MM.1S (cell line): ENCODE measurements at regions not wholly inside any gene's neighbourhood (a gene's known extent, or its start where the extent isn't known, plus 50 kb on each side); places are given as distances from the start of the nearest gene placed in this dataset.

ENCODE experiments used
- EZH2phosphoT487 ChIP-seq: fragments of 300-600 bp; sonication (generic); IDR thresholded peaks from 2 replicates; pipeline ENCODE4 v1.6.1; 2018; ENCODE audit warnings: antibody characterized with exemption, low read length
- TF ChIP-seq, protein P1 (sequence below): fragments of 300-600 bp; sonication (generic); IDR thresholded peaks from 2 replicates; pipeline ENCODE4 v1.5.1; 2016; ENCODE audit warnings: antibody characterized with exemption, low read length, mixed read lengths

DNA sequence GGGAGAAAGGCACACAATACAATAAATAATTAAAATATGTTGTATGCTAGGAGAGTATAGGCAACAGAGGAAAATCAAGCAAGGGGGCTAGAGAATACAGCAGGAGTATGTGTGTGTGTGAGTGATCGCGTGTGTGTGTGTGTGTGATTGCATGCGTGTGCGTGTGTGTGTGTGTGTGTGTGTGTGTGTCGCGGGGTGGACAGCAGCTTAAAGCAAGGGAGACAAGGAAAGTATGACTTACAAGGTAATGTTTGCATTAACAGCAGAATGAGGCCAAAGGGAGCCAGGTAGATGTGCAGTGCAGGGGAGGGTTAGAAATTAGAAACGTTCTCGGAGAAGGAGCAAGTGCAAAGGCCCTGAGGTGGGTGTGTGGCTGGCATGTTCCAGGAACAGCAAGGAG is 57.4 kb upstream of the KCNA1 start:
- no peak for TF ChIP-seq EZH2phosphoT487
- TF ChIP-seq, protein P1, sequence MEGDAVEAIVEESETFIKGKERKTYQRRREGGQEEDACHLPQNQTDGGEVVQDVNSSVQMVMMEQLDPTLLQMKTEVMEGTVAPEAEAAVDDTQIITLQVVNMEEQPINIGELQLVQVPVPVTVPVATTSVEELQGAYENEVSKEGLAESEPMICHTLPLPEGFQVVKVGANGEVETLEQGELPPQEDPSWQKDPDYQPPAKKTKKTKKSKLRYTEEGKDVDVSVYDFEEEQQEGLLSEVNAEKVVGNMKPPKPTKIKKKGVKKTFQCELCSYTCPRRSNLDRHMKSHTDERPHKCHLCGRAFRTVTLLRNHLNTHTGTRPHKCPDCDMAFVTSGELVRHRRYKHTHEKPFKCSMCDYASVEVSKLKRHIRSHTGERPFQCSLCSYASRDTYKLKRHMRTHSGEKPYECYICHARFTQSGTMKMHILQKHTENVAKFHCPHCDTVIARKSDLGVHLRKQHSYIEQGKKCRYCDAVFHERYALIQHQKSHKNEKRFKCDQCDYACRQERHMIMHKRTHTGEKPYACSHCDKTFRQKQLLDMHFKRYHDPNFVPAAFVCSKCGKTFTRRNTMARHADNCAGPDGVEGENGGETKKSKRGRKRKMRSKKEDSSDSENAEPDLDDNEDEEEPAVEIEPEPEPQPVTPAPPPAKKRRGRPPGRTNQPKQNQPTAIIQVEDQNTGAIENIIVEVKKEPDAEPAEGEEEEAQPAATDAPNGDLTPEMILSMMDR: no peak
